HepG2 (cell line): ENCODE measurements at regions not wholly inside any gene's neighbourhood (a gene's known extent, or its start where the extent isn't known, plus 50 kb on each side); places are given as distances from the start of the nearest gene placed in this dataset.

Experiments used
- ATAC-seq: fragments of 200-7000 bp; cut with Tn5 transposase; 3 replicates; pipeline ENCODE4 v1.9.1; 2020; ENCODE audit warnings: mild to moderate bottlenecking, moderate library complexity
- BruUV-seq: library from RNA; stranded (reverse); fragments of 400-500 nt; replicated peaks from 2 replicates; lab custom pipeline; 2021; lab: Mats Ljungman, UMichigan
- CTCF ChIA-PET: fragments of 300-600 bp; formaldehyde crosslinking; extraction: SDS; loops from one replicate; lab custom pipeline; 2021; ENCODE audit warnings: low total read pairs, inconsistent platforms, low intra/inter-chr PET ratio; lab: Yijun Ruan, JAX
- POLR2A ChIA-PET: fragments of 350-600 bp; sonication (Branson Sonifier 250); formaldehyde crosslinking; loops from one replicate; lab custom pipeline; 2020; ENCODE audit warnings: antibody characterized with exemption, inconsistent platforms; lab: Yijun Ruan, JAX
- DNase-seq: peaks from one replicate; pipeline ENCODE4 v3.0.0-alpha.2; 2015; ENCODE audit warnings: low spot score
- FAIRE-seq: peaks from 3 replicates; lab custom pipeline; 2011; peaks lifted over from hg19 to GRCh38; lab: Jason Lieb, UNC
- H2AFZ ChIP-seq: one replicate; pipeline ENCODE4 v1.6.1; 2011; ENCODE audit warnings: low read length, inconsistent platforms
- H3K27ac ChIP-seq: fragments of 300-600 bp; 3 replicates; pipeline ENCODE4 v1.8.0; 2011; ENCODE audit warnings: mixed run types, mild to moderate bottlenecking, mixed read lengths, low read length, inconsistent platforms; ENCODE audit not compliant: insufficient read depth; ENCODE audit errors: extremely low read length
- H3K27me3 ChIP-seq, 2 experiments: fragments of 200-600 bp in 1 of 2; 2 replicates in 1 of 2; 3 replicates in 1 of 2; pipeline versions ENCODE4 v1.6.0 to v1.8.0; 2011; ENCODE audit warnings: low read length in 2 of 2, mild to moderate bottlenecking in 2 of 2, moderate library complexity in 2 of 2, inconsistent platforms in 1 of 2; ENCODE audit not compliant: insufficient read depth in 2 of 2, control insufficient read depth in 1 of 2
- H3K36me3 ChIP-seq, 2 experiments: fragments of 200-600 bp in 1 of 2; replicated peaks in 1 of 2; 2 replicates in 1 of 2; 3 replicates in 1 of 2; pipeline versions ENCODE4 v1.5.1 to v1.8.0; 2011; ENCODE audit warnings: low read length in 2 of 2, inconsistent platforms in 1 of 2; ENCODE audit not compliant: insufficient read depth in 2 of 2, control insufficient read depth in 1 of 2
- H3K4me1 ChIP-seq: 2 replicates; pipeline ENCODE4 v1.5.1; 2012; ENCODE audit warnings: low read length, inconsistent platforms; ENCODE audit not compliant: insufficient read depth
- H3K4me2 ChIP-seq: 2 replicates; pipeline ENCODE4 v1.6.0; 2011; ENCODE audit warnings: low read depth, low read length, inconsistent platforms
- H3K4me3 ChIP-seq, 3 experiments: fragments of 200-600 bp in 1 of 3; sonication (generic), shearing (Covaris generic) in 1 of 3; replicated peaks in 1 of 3; 2 replicates each; pipeline ENCODE4 v1.5.1; 2011 to 2016; ENCODE audit warnings: low read length in 3 of 3, inconsistent platforms in 2 of 3, low read depth in 2 of 3, mild to moderate bottlenecking in 2 of 3, control low read depth in 1 of 3, mixed read lengths in 1 of 3; ENCODE audit not compliant: insufficient read depth in 1 of 3
- H3K79me2 ChIP-seq: one replicate; pipeline ENCODE4 v1.6.1; 2011; ENCODE audit warnings: low read length, inconsistent platforms; ENCODE audit not compliant: insufficient read depth
- H3K9ac ChIP-seq: 2 replicates; pipeline ENCODE4 v1.6.0; 2011; ENCODE audit warnings: mild to moderate bottlenecking, low read depth, low read length, inconsistent platforms; ENCODE audit not compliant: insufficient read depth
- H3K9me3 ChIP-seq: 2 replicates; pipeline ENCODE4 v1.5.1; 2012; ENCODE audit warnings: mild to moderate bottlenecking, low read length
- H4K20me1 ChIP-seq: 2 replicates; pipeline ENCODE4 v1.6.0; 2011; ENCODE audit warnings: inconsistent platforms, mild to moderate bottlenecking, low read length, moderate library complexity; ENCODE audit not compliant: insufficient read depth
- DBP ChIP-seq: sonication (generic); formaldehyde crosslinking; IDR thresholded peaks from 2 replicates; pipeline ENCODE4 v1.4.0; 2020; ENCODE audit warnings: missing genetic modification reagents; ENCODE audit errors: not compliant biosample characterization
- EED ChIP-seq: sonication (generic); formaldehyde crosslinking; IDR thresholded peaks from 2 replicates; pipeline ENCODE4 v1.5.0; 2020; ENCODE audit warnings: mild to moderate bottlenecking, missing genetic modification reagents
- HBP1 ChIP-seq: IDR thresholded peaks from 2 replicates; pipeline ENCODE4 v1.6.1; 2016; ENCODE audit warnings: low read depth, control low read depth
- HOMEZ ChIP-seq: IDR thresholded peaks from 2 replicates; pipeline ENCODE4 v1.6.1; 2016; ENCODE audit warnings: low read depth
- MAFF ChIP-seq: IDR thresholded peaks from 2 replicates; pipeline ENCODE4 v1.6.1; 2011; ENCODE audit warnings: low read depth, low read length, improper control_type of control experiment
- RAD21 ChIP-seq: fragments of 450-650 bp; formaldehyde crosslinking; IDR thresholded peaks from 2 replicates; pipeline ENCODE4 v1.5.0; 2020; ENCODE audit warnings: mild to moderate bottlenecking
- SIN3B ChIP-seq: fragments of 150-350 bp; IDR thresholded peaks from 2 replicates; pipeline ENCODE4 v1.6.1; 2014; ENCODE audit warnings: low read length
- SRF ChIP-seq: IDR thresholded peaks from 2 replicates; pipeline ENCODE4 v1.6.1; 2011; ENCODE audit warnings: mild to moderate bottlenecking, low read depth, low read length, moderate library complexity
- ZBTB4 ChIP-seq: sonication (generic); formaldehyde crosslinking; IDR thresholded peaks from 2 replicates; pipeline ENCODE4 v1.4.0; 2020; ENCODE audit warnings: missing genetic modification reagents, mild to moderate bottlenecking, borderline replicate concordance
- ZBTB49 ChIP-seq: sonication (generic); formaldehyde crosslinking; IDR thresholded peaks from 2 replicates; pipeline ENCODE4 v1.4.0; 2020; ENCODE audit warnings: missing genetic modification reagents, borderline replicate concordance
- ZNF274 ChIP-seq: sonication (generic); formaldehyde crosslinking; IDR thresholded peaks from 2 replicates; pipeline ENCODE4 v1.5.1; 2020; ENCODE audit warnings: mild to moderate bottlenecking, missing genetic modification reagents
- ZNF326 ChIP-seq: sonication (generic); formaldehyde crosslinking; IDR thresholded peaks from 2 replicates; pipeline ENCODE4 v1.4.0; 2020; ENCODE audit warnings: missing genetic modification reagents, borderline replicate concordance
- ZNF775 ChIP-seq: sonication (generic); formaldehyde crosslinking; IDR thresholded peaks from 2 replicates; pipeline ENCODE4 v1.4.0; 2020; ENCODE audit warnings: missing genetic modification reagents, mild to moderate bottlenecking, moderate library complexity, borderline replicate concordance
- WGBS: methylation state at CpG from one replicate; pipeline ENCODE4 v1.1.6; 2017; ENCODE audit warnings: low lambda C conversion rate; 5-methylcytosine and 5-hydroxymethylcytosine counted together
- in situ Hi-C: cut with HindIII; loops from 2 replicates; pipeline ENCODE4 v1.10.0; 2017; ENCODE audit warnings: low pct_unique_long_range_greater_than_20kb; ENCODE audit not compliant: extremely low pct_ligation_motif_present
- intact Hi-C: fragments of 100-400 bp; cut with micrococcal nuclease; formaldehyde crosslinking; loops from one replicate; pipeline ENCODE4 v1.10.0; 2022; ENCODE audit not compliant: unreplicated experiment

- CTCF ChIA-PET = no interaction called here
- in situ Hi-C loops = no loop called here
- no peak for FAIRE-seq
These were observed 557.2 kb upstream of the GRID2 start for GRCh38 chr4:91746551-91746950.

More at GRCh38 chr4:91746551-91746950, 557.2 kb upstream of the GRID2 start:
- Histone ChIP-seq H3K4me2 (no peak overlapping the region), H3K27ac (no peak overlapping the region), H3K79me2 (no peaks in the 10 kb centered on the region)
- POLR2A ChIA-PET = no interaction called here
- no peak for TF ChIP-seq SIN3B
- no peak for TF ChIP-seq HBP1
- no peak for TF ChIP-seq SRF
- TF ChIP-seq ZNF326 (CRISPR knock-in tag) = no peak
- TF ChIP-seq DBP (CRISPR knock-in tag) = no peak
- TF ChIP-seq ZNF274 (CRISPR knock-in tag) = no peak
- no peak for TF ChIP-seq ZBTB49
- no peak for TF ChIP-seq HOMEZ (CRISPR knock-in tag)
- no peak for TF ChIP-seq RAD21 (CRISPR knock-in tag)
- TF ChIP-seq ZBTB4 (CRISPR knock-in tag) = no peak
- TF ChIP-seq EED (CRISPR knock-in tag) = no peak
- no peak for TF ChIP-seq MAFF
- no peak for TF ChIP-seq ZNF775
- TF ChIP-seq, all 625 proteins: peak for 0
- Histone ChIP-seq H2AFZ (no peak overlapping the region), H3K36me3 (no peaks in the 10 kb centered on the region), H3K9me3 (no peaks in the 10 kb centered on the region), H3K4me1 (no peaks in the 10 kb centered on the region), H3K9ac (no peak overlapping the region), H4K20me1 (no peaks in the 10 kb centered on the region), H3K4me3 (no peak overlapping the region), H3K27me3 (no peaks in the 10 kb centered on the region)
- no CpG with 5 or more reads among the region's 3 CpGs for WGBS
- intact Hi-C loops = no loop called here
- BruUV-seq = no TSS peak
- ATAC-seq = no peak
- no peak for DNase-seq
